Ascending aorta (tissue), 2 donors: ENCODE measurements at regions not wholly inside any gene's neighbourhood (a gene's known extent, or its start where the extent isn't known, plus 50 kb on each side); places are given as distances from the start of the nearest gene placed in this dataset.
"Not testable (repeated sequence)": the region's sequence is repeated elsewhere in the genome, so short reads cannot be mapped to it uniquely, and the experiment has no call there.

Experiments used
- DNase-seq, 2 donors: peaks; one replicate each; pipeline ENCODE4 v3.0.0-alpha.2; 2019; ENCODE audit warnings: low spot score in 2 of 2
- H3K27ac ChIP-seq, 2 donors: fragments of 200-600 bp; sonication (generic); one replicate each; pipeline ENCODE4 v1.5.1; 2016 to 2017; ENCODE audit warnings: mild to moderate bottlenecking in 1 of 2
- H3K27me3 ChIP-seq: fragments of 200-600 bp; sonication (generic); one replicate; pipeline ENCODE4 v1.5.1; 2017
- H3K36me3 ChIP-seq, 2 donors: fragments of 200-600 bp; sonication (generic); one replicate each; pipeline ENCODE4 v1.5.1; 2016
- H3K4me1 ChIP-seq, 2 donors: fragments of 200-600 bp; sonication (generic); one replicate each; pipeline ENCODE4 v1.5.1; 2016 to 2017; ENCODE audit warnings: mild to moderate bottlenecking in 1 of 2
- H3K4me3 ChIP-seq, 2 donors: fragments of 200-600 bp; sonication (generic); one replicate each; pipeline ENCODE4 v1.5.1; 2016 to 2017; ENCODE audit warnings: mild to moderate bottlenecking in 1 of 2
- H3K9me3 ChIP-seq, 2 donors: fragments of 200-600 bp; sonication (generic); one replicate each; pipeline ENCODE4 v1.5.1; 2016
- CTCF ChIP-seq, 3 experiments: fragments of 200-600 bp in 2 of 3; fragments of 450-650 bp in 1 of 3; sonication (generic) in 2 of 3; IDR thresholded peaks; one replicate each; pipeline ENCODE4 v1.5.1; 2016 to 2019; ENCODE audit warnings: antibody characterized with exemption in 3 of 3, mild to moderate bottlenecking in 1 of 3, moderate library complexity in 1 of 3
- intact Hi-C: fragments of 100-400 bp; cut with DNase I; formaldehyde crosslinking; loops from one replicate; pipeline ENCODE4 v1.15.1; 2023

GRCh38 chr12:129994634-129995033 is 90.8 kb upstream of the TMEM132D start:
- Histone ChIP-seq H3K36me3 (no peaks in the 10 kb centered on the region), H3K9me3 (no peaks in the 10 kb centered on the region), H3K4me3 (no peak overlapping the region), H3K27ac (no peak overlapping the region), H3K4me1 (no peaks in the 10 kb centered on the region), H3K27me3 (no peaks in the 10 kb centered on the region)
- no peak for DNase-seq
- no peak for TF ChIP-seq CTCF (IDR thresholded peaks at IDR 0.05)
- intact Hi-C loops, result no loop called here

- Histone ChIP-seq H3K27ac (no peak overlapping the region), H3K36me3 (no peaks in the 10 kb centered on the region), H3K4me3 (no peak overlapping the region), H3K9me3 (no peaks in the 10 kb centered on the region), H3K27me3 (no peaks in the 10 kb centered on the region), H3K4me1 (no peaks in the 10 kb centered on the region)
- intact Hi-C loops, result no loop called here
- TF ChIP-seq CTCF (IDR thresholded peaks at IDR 0.05), result no peak
- DNase-seq, result no peak
Measured at GRCh38 chr12:129997239-129997638, 93.4 kb upstream of the TMEM132D start.

- H3K4me3 ChIP-seq, H3K4me1 ChIP-seq, DNase-seq, H3K27me3 ChIP-seq, H3K9me3 ChIP-seq, H3K27ac ChIP-seq, intact Hi-C loops, H3K36me3 ChIP-seq: not testable (repeated sequence)
Measured at GRCh38 chr12:130004310-130004877, 100.6 kb upstream of the TMEM132D start.

GRCh38 chr12:130007771-130008170 is 103.9 kb upstream of the TMEM132D start:
- TF ChIP-seq CTCF (IDR thresholded peaks at IDR 0.05), result no peak
- H3K4me1 ChIP-seq, result no peaks in the 10 kb centered on the region
- no peak for DNase-seq
- intact Hi-C loops, result no loop called here
- H3K27ac ChIP-seq, result no peak overlapping the region
- H3K36me3 ChIP-seq, result no peaks in the 10 kb centered on the region
- H3K27me3 ChIP-seq, result no peaks in the 10 kb centered on the region
- H3K4me3 ChIP-seq, result no peak overlapping the region
- H3K9me3 ChIP-seq, result no peaks in the 10 kb centered on the region

- Histone ChIP-seq H3K4me3 (no peak overlapping the region), H3K27ac (no peak overlapping the region), H3K9me3 (no peaks in the 10 kb centered on the region), H3K36me3 (no peaks in the 10 kb centered on the region), H3K4me1 (no peaks in the 10 kb centered on the region), H3K27me3 (no peaks in the 10 kb centered on the region)
- intact Hi-C loops, result no loop called here
- no peak for DNase-seq
- no peak for TF ChIP-seq CTCF (IDR thresholded peaks at IDR 0.05)
Measured at GRCh38 chr12:130008241-130008640, 104.4 kb upstream of the TMEM132D start.

GRCh38 chr12:130009961-130010360 is 106.1 kb upstream of the TMEM132D start:
- no peaks in the 10 kb centered on the region for H3K27me3 ChIP-seq
- DNase-seq, result no peak
- H3K4me3 ChIP-seq, result no peak overlapping the region
- intact Hi-C loops, result no loop called here
- TF ChIP-seq CTCF (IDR thresholded peaks at IDR 0.05), result no peak
- H3K9me3 ChIP-seq, result no peaks in the 10 kb centered on the region
- no peaks in the 10 kb centered on the region for H3K4me1 ChIP-seq
- no peak overlapping the region for H3K27ac ChIP-seq
- no peaks in the 10 kb centered on the region for H3K36me3 ChIP-seq
